GM12891 (cell line): ENCODE measurements at regions not wholly inside any gene's neighbourhood (a gene's known extent, or its start where the extent isn't known, plus 50 kb on each side); places are given as distances from the start of the nearest gene placed in this dataset.

ENCODE experiments used
- DNase-seq: peaks from one replicate; pipeline ENCODE4 v3.0.0; 2011; ENCODE audit warnings: low spot score; ENCODE audit not compliant: insufficient read length
- FAIRE-seq: peaks from 2 replicates; lab custom pipeline; 2011; peaks lifted over from hg19 to GRCh38; lab: Jason Lieb, UNC
- PAX5 ChIP-seq: IDR thresholded peaks from 2 replicates; pipeline ENCODE4 v1.6.1; 2011; ENCODE audit warnings: low read length, moderate library complexity, mild to moderate bottlenecking; ENCODE audit not compliant: insufficient read depth, severe bottlenecking
- POLR2A ChIP-seq: IDR thresholded peaks from 2 replicates; pipeline ENCODE4 v1.6.1; 2011; ENCODE audit warnings: low read depth, low read length, control low read depth
- POLR2AphosphoS5 ChIP-seq: IDR thresholded peaks from 2 replicates; pipeline ENCODE4 v1.6.1; 2011; ENCODE audit warnings: low read depth, low read length, control low read depth
- POU2F2 ChIP-seq: IDR thresholded peaks from 2 replicates; pipeline ENCODE4 v1.6.1; 2011; ENCODE audit warnings: low read depth, mild to moderate bottlenecking, control low read depth, low read length, moderate library complexity
- SPI1 ChIP-seq: IDR thresholded peaks from 2 replicates; pipeline ENCODE4 v1.6.1; 2011; ENCODE audit warnings: low read depth, low read length, control low read depth
- TAF1 ChIP-seq: IDR thresholded peaks from 2 replicates; pipeline ENCODE4 v1.6.1; 2011; ENCODE audit warnings: low read depth, low read length, control low read depth

DNA sequence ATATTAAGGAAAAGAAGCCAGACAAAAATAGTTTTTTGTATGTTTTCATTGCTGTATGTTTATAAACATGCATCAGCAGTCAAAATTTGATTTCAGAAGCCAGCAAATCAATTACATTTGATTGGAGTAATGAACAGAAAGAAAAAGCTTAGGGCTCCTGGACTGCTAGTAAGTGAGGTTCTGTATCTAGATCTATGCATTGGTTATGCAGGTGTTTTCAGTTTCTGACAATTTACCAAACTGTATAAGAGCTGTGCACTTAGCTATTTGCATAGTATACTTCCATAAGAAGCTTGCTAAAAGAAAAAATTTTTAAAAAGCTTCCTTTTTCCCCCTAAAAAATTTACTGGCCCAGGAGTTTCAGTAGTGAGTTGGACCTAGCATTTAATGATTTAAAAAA is 881.6 kb downstream of the PCDH7 start:
- FAIRE-seq (no peak), DNase-seq (no peak)
- TF ChIP-seq POLR2AphosphoS5: no peak
- no peak for TF ChIP-seq PAX5
- TF ChIP-seq POLR2A: no peak

DNA sequence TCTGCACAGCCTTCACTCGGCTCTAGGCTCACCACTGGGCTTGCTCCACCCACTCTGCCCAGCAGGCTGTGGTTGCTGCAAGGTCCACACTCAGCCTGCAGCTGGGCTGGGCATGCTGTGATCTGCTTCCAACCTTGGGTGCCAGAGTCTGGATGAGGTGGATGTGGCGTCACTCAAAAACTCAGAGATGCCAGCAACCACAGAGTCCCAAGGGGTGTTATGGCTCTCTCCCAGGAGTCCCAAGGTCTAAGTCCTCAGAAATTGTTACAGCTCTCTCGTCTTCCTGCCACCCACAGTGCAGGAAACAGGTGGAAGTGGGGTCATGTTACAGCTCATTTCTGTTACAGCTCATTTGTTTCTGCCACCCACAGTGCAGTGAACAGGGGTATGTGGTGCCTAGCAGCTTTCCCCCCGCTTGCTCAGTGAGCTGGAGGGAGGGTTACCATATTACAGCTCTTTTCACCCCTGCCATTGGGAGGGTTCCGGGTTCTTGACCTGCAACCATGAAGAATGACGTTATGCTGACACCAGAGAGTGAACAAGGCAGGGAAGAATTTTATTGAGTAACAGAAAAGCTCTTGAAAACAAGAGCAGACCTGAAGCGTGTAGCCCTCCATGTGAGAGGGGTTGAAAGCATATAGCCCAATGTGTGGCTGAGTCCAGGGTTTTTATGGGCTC is 893.9 kb downstream of the PCDH7 start:
- TF ChIP-seq POLR2AphosphoS5: no peak
- no peak for TF ChIP-seq TAF1
- no peak for TF ChIP-seq SPI1
- no peak for TF ChIP-seq PAX5
- TF ChIP-seq POLR2A: no peak
- TF ChIP-seq POU2F2: no peak
- FAIRE-seq (no peak), DNase-seq (no peak)

DNA sequence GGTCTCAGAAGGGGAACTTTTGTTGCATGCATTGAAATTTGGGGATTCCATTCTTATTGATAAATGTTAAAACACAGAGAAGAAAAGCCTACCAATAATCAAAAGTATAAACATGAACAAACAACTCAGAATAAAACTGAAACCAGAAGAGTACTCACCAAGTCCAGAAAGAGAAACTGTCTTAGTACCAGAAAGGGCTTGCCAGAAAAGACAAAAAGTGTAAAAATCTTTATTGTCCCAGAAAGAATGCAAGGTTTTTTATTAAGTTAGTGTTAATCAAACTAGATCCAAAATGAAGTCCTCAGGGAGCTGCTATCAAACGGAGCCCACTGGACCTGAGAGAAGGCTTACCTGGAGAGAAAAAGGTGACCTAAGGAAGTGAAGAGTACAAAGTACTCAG is 897.5 kb downstream of the PCDH7 start:
- TF ChIP-seq POU2F2 (no peak), POLR2A (no peak), SPI1 (no peak), TAF1 (no peak), PAX5 (no peak), POLR2AphosphoS5 (no peak)
- DNase-seq: no peak
- FAIRE-seq: no peak

DNA sequence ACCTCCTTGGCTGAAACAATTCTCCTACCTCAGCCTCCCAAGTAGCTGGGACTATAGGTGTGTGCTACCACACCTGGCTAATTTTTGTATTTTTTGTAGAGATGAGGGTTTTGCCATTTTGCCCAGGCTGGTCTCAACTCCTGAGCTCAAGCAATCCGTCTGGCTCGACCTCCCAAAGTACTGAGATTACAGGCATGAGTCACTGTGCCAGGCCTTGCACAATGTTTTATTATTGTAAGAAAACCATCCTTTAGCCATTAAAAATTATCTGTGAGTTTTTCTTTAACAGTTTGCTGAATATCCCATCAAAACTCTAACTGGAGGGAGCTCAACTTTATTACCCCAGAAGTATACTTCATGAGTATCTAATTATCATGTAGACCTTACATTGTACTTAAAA is 900.3 kb downstream of the PCDH7 start:
- TF ChIP-seq POLR2AphosphoS5 (no peak), POLR2A (no peak), TAF1 (no peak), PAX5 (no peak), POU2F2 (no peak)
- no peak for DNase-seq
- no peak for FAIRE-seq

DNA sequence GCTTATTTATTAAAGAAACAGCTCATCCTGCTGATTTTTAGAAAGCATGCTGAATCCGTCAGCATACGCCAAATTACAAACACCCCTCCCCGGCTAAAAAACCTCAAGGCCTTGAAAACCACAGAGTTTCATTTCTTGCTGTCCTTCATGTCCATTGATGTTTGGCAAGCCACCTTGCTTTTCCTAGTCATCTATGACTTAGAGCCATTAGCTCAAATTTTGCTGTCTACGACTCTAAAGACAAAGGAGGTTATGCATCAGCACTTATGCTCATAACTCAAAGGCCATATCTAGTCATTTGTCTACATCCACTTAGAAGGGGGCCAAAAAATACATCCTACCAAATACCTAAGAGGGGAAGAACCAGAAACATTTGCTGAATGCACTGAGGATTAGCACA is 925.1 kb downstream of the PCDH7 start:
- TF ChIP-seq PAX5 (no peak), POU2F2 (no peak), TAF1 (no peak), SPI1 (no peak), POLR2A (no peak), POLR2AphosphoS5 (no peak)
- DNase-seq: no peak
- FAIRE-seq: no peak

GRCh38 chr4:31647786-31648185 is 927.6 kb downstream of the PCDH7 start:
- FAIRE-seq (no peak), DNase-seq (no peak)
- no peak for TF ChIP-seq TAF1
- TF ChIP-seq PAX5: no peak
- no peak for TF ChIP-seq POLR2A
- no peak for TF ChIP-seq POLR2AphosphoS5
- TF ChIP-seq SPI1: no peak
- no peak for TF ChIP-seq POU2F2

- DNase-seq (no peak), FAIRE-seq (no peak)
- TF ChIP-seq POLR2A: no peak
- no peak for TF ChIP-seq POLR2AphosphoS5
- no peak for TF ChIP-seq TAF1
- no peak for TF ChIP-seq PAX5
- TF ChIP-seq SPI1: no peak
- no peak for TF ChIP-seq POU2F2
These were observed 929.7 kb downstream of the PCDH7 start for GRCh38 chr4:31649878-31650277.

DNA sequence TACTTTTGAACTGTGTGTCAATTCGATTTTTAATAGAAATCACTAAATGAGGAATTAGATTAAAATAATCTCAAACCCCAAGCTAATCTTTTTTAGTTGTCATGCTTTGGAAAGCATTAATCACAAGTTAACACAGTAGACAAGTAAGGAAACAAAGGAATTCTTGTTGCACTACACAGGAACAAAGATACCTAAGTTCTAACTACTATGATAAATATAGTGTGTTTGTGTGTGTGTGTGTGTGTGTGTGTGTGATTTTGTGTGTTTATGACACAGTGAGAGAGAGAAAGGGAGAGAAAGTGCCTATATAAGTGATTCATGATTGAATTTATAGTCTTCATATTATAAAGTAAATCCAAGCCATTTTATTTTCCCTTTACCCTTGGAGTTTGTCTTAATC is 931.4 kb downstream of the PCDH7 start:
- FAIRE-seq (no peak), DNase-seq (no peak)
- TF ChIP-seq POU2F2 (no peak), SPI1 (no peak), PAX5 (no peak), POLR2AphosphoS5 (no peak), POLR2A (no peak), TAF1 (no peak)

GRCh38 chr4:31655328-31655727 is 935.2 kb downstream of the PCDH7 start:
- FAIRE-seq (no peak), DNase-seq (no peak)
- TF ChIP-seq PAX5 (no peak), POLR2A (no peak), POU2F2 (no peak), POLR2AphosphoS5 (no peak), TAF1 (no peak), SPI1 (no peak)

GRCh38 chr4:31657859-31658570 is 937.8 kb downstream of the PCDH7 start:
- FAIRE-seq (no peak), DNase-seq (no peak)
- TF ChIP-seq PAX5: no peak
- TF ChIP-seq SPI1: no peak
- no peak for TF ChIP-seq POLR2A
- no peak for TF ChIP-seq TAF1
- TF ChIP-seq POU2F2: no peak
- TF ChIP-seq POLR2AphosphoS5: no peak
